ENCODE measurements at regions not wholly inside any gene's neighbourhood (a gene's known extent, or its start where the extent isn't known, plus 50 kb on each side); places are given as distances from the start of the nearest gene placed in this dataset.

DNA sequence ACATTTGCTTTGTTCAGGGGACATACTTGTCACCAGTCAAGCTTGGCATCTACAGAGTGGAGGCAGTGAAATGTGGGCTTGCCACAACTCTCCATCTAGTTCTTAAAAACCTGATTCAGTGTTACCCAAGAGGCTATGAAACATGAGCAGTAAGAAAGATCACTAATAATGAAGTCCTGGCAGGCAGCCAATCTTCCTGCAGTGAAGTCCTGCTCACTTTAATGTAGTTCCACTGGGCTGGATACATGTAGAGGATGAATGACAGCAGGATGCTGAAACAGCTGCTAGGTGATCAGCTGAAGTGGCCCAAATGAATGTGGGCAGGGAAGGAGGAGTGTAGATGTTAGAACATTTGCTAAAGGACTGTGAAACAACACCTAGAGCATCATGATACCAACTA, 1213.1 kb downstream of the OLFM4 start:
- H3F3A ChIP-seq (ENCODE audit: insufficient read depth, low read length, poor library complexity, severe bottlenecking), result no peaks in the 10 kb centered on the region
- TF ChIP-seq EZH2 (IDR thresholded peaks at IDR 0.05; ENCODE audit: borderline replicate concordance, insufficient read depth, low read length, poor library complexity, severe bottlenecking), result no peak
- TF ChIP-seq MXI1 (conservative IDR thresholded peaks at IDR 0.05; ENCODE audit: poor library complexity, severe bottlenecking), result no peak
- TF ChIP-seq RAD21 (conservative IDR thresholded peaks at IDR 0.05), result no peak
- no peak for TF ChIP-seq SMC3 (conservative IDR thresholded peaks at IDR 0.05; ENCODE audit: poor library complexity)
- TF ChIP-seq POLR2AphosphoS5 (IDR thresholded peaks at IDR 0.05), result no peak
- TF ChIP-seq EP300 (conservative IDR thresholded peaks at IDR 0.05; ENCODE audit: poor library complexity, severe bottlenecking), result no peak
- TF ChIP-seq, protein P1, sequence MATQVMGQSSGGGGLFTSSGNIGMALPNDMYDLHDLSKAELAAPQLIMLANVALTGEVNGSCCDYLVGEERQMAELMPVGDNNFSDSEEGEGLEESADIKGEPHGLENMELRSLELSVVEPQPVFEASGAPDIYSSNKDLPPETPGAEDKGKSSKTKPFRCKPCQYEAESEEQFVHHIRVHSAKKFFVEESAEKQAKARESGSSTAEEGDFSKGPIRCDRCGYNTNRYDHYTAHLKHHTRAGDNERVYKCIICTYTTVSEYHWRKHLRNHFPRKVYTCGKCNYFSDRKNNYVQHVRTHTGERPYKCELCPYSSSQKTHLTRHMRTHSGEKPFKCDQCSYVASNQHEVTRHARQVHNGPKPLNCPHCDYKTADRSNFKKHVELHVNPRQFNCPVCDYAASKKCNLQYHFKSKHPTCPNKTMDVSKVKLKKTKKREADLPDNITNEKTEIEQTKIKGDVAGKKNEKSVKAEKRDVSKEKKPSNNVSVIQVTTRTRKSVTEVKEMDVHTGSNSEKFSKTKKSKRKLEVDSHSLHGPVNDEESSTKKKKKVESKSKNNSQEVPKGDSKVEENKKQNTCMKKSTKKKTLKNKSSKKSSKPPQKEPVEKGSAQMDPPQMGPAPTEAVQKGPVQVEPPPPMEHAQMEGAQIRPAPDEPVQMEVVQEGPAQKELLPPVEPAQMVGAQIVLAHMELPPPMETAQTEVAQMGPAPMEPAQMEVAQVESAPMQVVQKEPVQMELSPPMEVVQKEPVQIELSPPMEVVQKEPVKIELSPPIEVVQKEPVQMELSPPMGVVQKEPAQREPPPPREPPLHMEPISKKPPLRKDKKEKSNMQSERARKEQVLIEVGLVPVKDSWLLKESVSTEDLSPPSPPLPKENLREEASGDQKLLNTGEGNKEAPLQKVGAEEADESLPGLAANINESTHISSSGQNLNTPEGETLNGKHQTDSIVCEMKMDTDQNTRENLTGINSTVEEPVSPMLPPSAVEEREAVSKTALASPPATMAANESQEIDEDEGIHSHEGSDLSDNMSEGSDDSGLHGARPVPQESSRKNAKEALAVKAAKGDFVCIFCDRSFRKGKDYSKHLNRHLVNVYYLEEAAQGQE (IDR thresholded peaks at IDR 0.05; ENCODE audit: borderline replicate concordance), result no peak
- TF ChIP-seq, protein P2, sequence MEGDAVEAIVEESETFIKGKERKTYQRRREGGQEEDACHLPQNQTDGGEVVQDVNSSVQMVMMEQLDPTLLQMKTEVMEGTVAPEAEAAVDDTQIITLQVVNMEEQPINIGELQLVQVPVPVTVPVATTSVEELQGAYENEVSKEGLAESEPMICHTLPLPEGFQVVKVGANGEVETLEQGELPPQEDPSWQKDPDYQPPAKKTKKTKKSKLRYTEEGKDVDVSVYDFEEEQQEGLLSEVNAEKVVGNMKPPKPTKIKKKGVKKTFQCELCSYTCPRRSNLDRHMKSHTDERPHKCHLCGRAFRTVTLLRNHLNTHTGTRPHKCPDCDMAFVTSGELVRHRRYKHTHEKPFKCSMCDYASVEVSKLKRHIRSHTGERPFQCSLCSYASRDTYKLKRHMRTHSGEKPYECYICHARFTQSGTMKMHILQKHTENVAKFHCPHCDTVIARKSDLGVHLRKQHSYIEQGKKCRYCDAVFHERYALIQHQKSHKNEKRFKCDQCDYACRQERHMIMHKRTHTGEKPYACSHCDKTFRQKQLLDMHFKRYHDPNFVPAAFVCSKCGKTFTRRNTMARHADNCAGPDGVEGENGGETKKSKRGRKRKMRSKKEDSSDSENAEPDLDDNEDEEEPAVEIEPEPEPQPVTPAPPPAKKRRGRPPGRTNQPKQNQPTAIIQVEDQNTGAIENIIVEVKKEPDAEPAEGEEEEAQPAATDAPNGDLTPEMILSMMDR (IDR thresholded peaks at IDR 0.05; ENCODE audit: poor library complexity, severe bottlenecking), result no peak
- TF ChIP-seq TAF1 (IDR thresholded peaks at IDR 0.05; ENCODE audit: low read depth), result no peak
- H2AFZ ChIP-seq (ENCODE audit: low read depth, low read length), result no peak overlapping the region
- H3K27ac ChIP-seq (ENCODE audit: low read length), result no peak overlapping the region
- H3K4me3 ChIP-seq (ENCODE audit: low read length), result no peak overlapping the region
- H3K79me2 ChIP-seq (replicated peaks; ENCODE audit: insufficient read depth, low read length), result no peaks in the 10 kb centered on the region
- no peaks in the 10 kb centered on the region for H3K36me3 ChIP-seq (ENCODE audit: insufficient read depth, low read length)
- H3K4me2 ChIP-seq (ENCODE audit: low read length), result no peak overlapping the region
- no peaks in the 10 kb centered on the region for H3K9me2 ChIP-seq (ENCODE audit: insufficient read depth, low read length)
- no peaks in the 10 kb centered on the region for H4K20me1 ChIP-seq (ENCODE audit: insufficient read depth)
- no peak overlapping the region for H3K9ac ChIP-seq (ENCODE audit: low read length)
- no peaks in the 10 kb centered on the region for H3K27me3 ChIP-seq (ENCODE audit: insufficient read depth, low read depth, low read length)
- no peaks in the 10 kb centered on the region for H3K9me3 ChIP-seq (ENCODE audit: low read length)

DNA sequence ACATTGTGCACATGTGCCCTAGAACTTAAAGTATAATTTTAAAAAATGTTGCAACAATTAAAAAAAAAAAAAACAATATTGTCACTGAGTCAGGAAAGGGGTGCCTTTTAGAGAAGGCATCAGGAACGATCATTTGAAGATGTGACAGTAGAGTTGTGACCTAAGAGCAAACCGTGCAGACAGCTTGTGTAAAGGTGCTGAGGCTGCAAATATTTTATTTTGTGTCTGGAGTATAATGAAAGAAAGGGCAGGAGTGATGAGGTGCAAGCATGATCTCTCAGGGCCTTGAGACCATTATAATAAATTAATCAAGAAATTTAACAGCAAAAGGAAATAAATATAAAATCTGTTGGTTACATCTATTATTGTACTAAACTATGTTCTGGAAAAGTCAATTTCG, 1219.7 kb downstream of the OLFM4 start:
- H3K9me3 ChIP-seq (ENCODE audit: low read length), result no peaks in the 10 kb centered on the region
- no peak overlapping the region for H3K27ac ChIP-seq (ENCODE audit: low read length)
- H3F3A ChIP-seq (ENCODE audit: insufficient read depth, low read length, poor library complexity, severe bottlenecking), result no peaks in the 10 kb centered on the region
- H3K36me3 ChIP-seq (ENCODE audit: insufficient read depth, low read length), result no peaks in the 10 kb centered on the region
- no peaks in the 10 kb centered on the region for H3K9me2 ChIP-seq (ENCODE audit: insufficient read depth, low read length)
- H3K4me3 ChIP-seq (ENCODE audit: low read length), result no peak overlapping the region
- no peaks in the 10 kb centered on the region for H3K27me3 ChIP-seq (ENCODE audit: insufficient read depth, low read depth, low read length)
- no peak for TF ChIP-seq SMC3 (conservative IDR thresholded peaks at IDR 0.05; ENCODE audit: poor library complexity)
- TF ChIP-seq RAD21 (conservative IDR thresholded peaks at IDR 0.05), result no peak
- TF ChIP-seq, protein P1 (IDR thresholded peaks at IDR 0.05; ENCODE audit: borderline replicate concordance), result no peak
- TF ChIP-seq TAF1 (IDR thresholded peaks at IDR 0.05; ENCODE audit: low read depth), result no peak
- TF ChIP-seq MXI1 (conservative IDR thresholded peaks at IDR 0.05; ENCODE audit: poor library complexity, severe bottlenecking), result no peak
- TF ChIP-seq EZH2 (IDR thresholded peaks at IDR 0.05; ENCODE audit: borderline replicate concordance, insufficient read depth, low read length, poor library complexity, severe bottlenecking), result no peak
- TF ChIP-seq POLR2AphosphoS5 (IDR thresholded peaks at IDR 0.05), result no peak
- TF ChIP-seq, protein P2 (IDR thresholded peaks at IDR 0.05; ENCODE audit: poor library complexity, severe bottlenecking), result no peak
- no peak for TF ChIP-seq EP300 (conservative IDR thresholded peaks at IDR 0.05; ENCODE audit: poor library complexity, severe bottlenecking)
- no peaks in the 10 kb centered on the region for H4K20me1 ChIP-seq (ENCODE audit: insufficient read depth)
- H3K9ac ChIP-seq (ENCODE audit: low read length), result no peak overlapping the region
- H3K4me2 ChIP-seq (ENCODE audit: low read length), result no peak overlapping the region
- no peaks in the 10 kb centered on the region for H3K79me2 ChIP-seq (replicated peaks; ENCODE audit: insufficient read depth, low read length)
- no peak overlapping the region for H2AFZ ChIP-seq (ENCODE audit: low read depth, low read length)
